Activated naive CD4-positive, alpha-beta T cell treated with anti-CD3 and anti-CD28 coated beads, Interleukin-2, amount 50 U/mL, for 24 hours (primary cell): ENCODE measurements at regions not wholly inside any gene's neighbourhood (a gene's known extent, or its start where the extent isn't known, plus 50 kb on each side); places are given as distances from the start of the nearest gene placed in this dataset.
A peak's percentile ranks its signal among the peaks of the same experiment; 100 is the strongest.

Experiments
- H3K27ac Mint-ChIP-seq: one replicate; pipeline ENCODE4 v1.8.0; 2021; ENCODE audit warnings: mild to moderate bottlenecking, mixed read lengths
- H3K27me3 Mint-ChIP-seq: one replicate; pipeline ENCODE4 v1.8.0; 2021; ENCODE audit warnings: mixed read lengths
- H3K36me3 Mint-ChIP-seq: one replicate; pipeline ENCODE4 v1.8.0; 2021; ENCODE audit warnings: mixed read lengths
- H3K4me1 Mint-ChIP-seq: one replicate; pipeline ENCODE4 v1.8.0; 2021; ENCODE audit warnings: mixed read lengths
- H3K4me3 Mint-ChIP-seq: one replicate; pipeline ENCODE4 v1.8.0; 2021; ENCODE audit warnings: mild to moderate bottlenecking, mixed read lengths
- H3K9me3 Mint-ChIP-seq: one replicate; pipeline ENCODE4 v1.8.0; 2021; ENCODE audit warnings: mixed read lengths

DNA sequence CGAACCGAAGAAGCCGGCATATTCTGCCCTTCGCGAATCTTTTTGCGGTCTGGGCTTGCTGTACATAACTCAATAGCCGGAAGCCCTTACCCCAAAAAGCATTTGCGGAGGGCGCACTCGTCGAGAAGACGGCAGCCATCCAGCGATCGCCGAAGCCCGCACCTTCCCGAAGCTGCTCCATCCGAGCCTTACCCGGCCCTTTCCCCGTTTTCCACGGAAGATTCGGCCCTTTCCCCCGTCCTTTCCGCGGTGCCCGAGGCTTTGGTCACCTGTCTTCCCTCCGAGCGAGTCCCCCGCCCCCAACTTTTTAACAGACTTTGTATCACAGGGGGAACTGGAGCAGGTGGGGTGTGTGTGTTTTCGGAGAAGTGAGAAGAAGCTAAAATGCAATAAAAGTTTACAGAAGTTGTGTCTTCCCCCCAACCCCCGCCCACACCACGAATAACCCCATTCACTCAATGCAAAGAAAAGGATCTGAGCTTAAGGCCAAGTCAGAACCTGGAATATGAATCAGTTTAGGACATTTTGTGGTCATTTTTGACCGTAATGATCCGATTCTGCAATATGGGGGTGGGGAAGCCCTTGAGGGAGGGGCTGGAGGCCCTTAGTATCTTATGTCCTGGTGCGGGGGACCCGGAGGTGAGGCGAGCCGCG lies 99.0 kb upstream of the HSD17B12 start:
- H3K4me3 Mint-ChIP-seq = peak overlapping the region; percentile 83
- peaks cover 45% of the 10 kb centered on the region for H3K4me1 Mint-ChIP-seq
- H3K27me3 Mint-ChIP-seq = peaks cover 59% of the 10 kb centered on the region
- no peaks in the 10 kb centered on the region for H3K36me3 Mint-ChIP-seq
- H3K27ac Mint-ChIP-seq = no peak overlapping the region
- H3K9me3 Mint-ChIP-seq = no peaks in the 10 kb centered on the region

DNA sequence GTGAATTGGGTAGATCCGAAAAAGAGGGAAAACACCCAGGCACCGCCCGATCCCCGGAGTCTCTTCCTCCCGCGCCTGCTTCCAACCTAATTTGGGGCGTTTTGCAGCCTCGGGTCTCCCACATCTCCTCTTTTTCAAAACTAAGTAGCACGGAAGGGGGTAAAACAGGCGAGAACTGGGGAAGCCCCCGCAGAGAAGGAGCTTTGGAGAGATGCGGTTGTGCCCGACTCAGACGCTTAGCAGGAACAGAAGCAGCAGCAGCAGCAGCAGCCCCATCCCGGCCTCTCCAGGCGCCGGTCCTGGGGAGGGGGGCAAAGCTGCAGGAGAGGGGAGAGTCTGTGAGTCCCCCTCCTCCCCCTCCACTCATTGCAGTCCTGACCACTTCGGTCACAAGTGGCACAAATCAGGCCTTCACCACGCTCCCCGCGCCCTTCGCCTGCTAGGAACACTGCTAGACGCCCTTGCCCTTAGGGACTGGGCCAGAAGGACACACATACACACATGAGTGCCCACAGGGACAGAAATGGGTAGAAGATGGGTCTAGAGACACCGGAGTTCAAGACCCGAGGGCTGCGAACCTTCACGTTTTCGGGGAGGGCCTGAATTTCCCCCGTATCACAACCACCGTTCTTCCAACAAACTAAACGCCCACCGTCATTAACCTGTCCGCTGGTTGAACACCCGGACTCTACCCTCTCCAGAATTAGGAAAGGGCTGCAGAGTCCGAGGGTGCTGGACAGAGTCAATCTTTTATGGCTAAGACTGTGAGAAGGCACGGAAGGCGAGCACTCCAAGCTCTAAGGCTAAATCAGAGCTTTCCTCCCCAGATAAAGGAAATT lies 98.3 kb upstream of the HSD17B12 start:
- Mint-ChIP-seq H3K27ac (no peak overlapping the region), H3K27me3 (peaks cover 53% of the 10 kb centered on the region), H3K4me3 (peak overlapping the region; percentile 39), H3K9me3 (no peaks in the 10 kb centered on the region), H3K36me3 (no peaks in the 10 kb centered on the region), H3K4me1 (peaks cover 39% of the 10 kb centered on the region)

DNA sequence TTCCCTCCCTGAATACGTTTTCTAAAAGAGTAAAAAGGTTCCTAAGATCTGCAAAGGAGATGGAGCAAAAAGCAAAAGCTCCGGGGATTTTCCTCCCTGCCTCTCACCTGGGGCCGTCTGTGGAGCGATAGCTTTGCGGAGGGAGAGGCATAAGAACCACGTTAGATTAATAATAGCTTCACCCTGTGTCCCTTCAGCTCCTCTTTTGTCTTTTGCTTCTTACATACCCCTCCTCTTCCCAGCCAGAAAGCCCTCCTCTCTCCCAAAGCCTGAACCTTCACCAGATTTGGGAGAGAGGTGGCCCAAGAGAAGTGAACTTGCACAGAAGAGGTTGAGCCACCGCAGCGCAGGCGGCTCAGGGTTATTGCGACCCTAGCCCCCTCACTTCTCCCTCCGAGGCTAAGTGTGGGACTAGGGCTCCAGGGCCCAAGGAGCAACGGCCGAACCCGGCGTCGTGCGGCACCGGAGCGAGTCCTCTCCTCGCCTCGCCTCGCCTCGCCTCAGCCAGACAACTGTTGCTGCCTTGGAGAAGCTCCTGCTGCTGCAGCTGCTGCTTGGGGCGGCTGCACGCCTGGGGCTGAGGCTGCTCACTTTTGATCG lies 97.6 kb upstream of the HSD17B12 start:
- Mint-ChIP-seq H3K4me3 (no peak overlapping the region), H3K9me3 (no peaks in the 10 kb centered on the region), H3K27me3 (peaks cover 51% of the 10 kb centered on the region), H3K4me1 (peaks cover 32% of the 10 kb centered on the region), H3K27ac (no peak overlapping the region), H3K36me3 (no peaks in the 10 kb centered on the region)

DNA sequence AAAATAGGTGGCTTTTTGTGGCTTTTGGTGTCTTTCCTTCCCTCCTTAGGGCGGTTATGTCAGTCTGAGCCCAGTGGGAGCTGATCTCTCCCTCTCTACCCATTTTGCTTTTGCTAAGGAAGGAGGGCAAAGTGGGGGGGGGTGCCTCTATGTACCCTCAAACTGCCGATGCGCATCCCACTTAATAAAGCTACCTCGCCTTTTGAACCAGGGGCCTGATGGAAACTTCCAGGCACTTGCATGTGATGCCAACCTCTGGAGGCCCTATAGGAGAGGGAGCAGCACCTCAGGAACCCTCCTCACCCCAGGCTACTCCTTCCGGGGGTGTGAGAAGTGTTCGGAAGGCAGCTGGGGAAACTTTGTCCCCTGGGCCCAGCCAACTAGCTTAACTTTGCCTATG lies 97.0 kb upstream of the HSD17B12 start:
- H3K36me3 Mint-ChIP-seq = no peaks in the 10 kb centered on the region
- no peak overlapping the region for H3K4me3 Mint-ChIP-seq
- H3K9me3 Mint-ChIP-seq = no peaks in the 10 kb centered on the region
- H3K4me1 Mint-ChIP-seq = peaks cover 28% of the 10 kb centered on the region
- H3K27me3 Mint-ChIP-seq = peaks cover 47% of the 10 kb centered on the region
- H3K27ac Mint-ChIP-seq = no peak overlapping the region

DNA sequence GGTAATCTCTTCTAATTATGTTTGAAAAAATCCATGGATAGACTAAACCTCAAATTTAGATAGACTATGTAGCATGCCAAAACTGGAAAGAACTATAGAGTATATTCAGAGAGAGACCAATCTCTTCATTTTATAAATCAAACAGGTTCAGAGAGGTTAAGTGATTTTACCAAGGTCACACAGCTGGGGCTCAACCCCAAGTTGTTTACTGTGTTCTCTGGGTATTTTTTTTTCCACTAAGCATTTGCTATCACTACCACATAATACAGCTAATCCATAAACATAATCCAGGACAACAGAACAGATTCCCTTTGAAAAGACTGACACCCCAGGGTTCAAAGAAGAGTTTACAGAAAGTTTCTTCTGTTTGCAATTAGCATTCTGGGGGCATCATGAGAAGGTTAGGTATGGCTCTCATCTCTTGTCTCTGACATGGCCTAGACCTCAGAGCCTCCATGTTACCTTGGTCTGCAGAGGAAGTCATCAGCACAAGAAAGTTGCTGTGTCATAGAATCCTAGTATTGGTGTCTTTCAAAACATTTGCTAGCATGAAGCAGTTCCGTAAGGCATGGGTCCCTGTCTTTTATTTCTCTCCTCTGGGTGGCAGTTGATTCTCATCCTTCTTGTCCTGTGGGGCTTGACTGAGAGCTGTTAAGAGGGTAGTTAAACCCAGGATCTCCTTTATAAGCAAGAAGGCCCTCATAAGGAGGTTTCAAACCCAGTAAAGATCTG lies 94.5 kb upstream of the HSD17B12 start:
- no peak overlapping the region for H3K4me3 Mint-ChIP-seq
- H3K27ac Mint-ChIP-seq = no peak overlapping the region
- peaks cover 9% of the 10 kb centered on the region for H3K4me1 Mint-ChIP-seq
- H3K9me3 Mint-ChIP-seq = no peaks in the 10 kb centered on the region
- peaks cover 44% of the 10 kb centered on the region for H3K27me3 Mint-ChIP-seq
- no peaks in the 10 kb centered on the region for H3K36me3 Mint-ChIP-seq

DNA sequence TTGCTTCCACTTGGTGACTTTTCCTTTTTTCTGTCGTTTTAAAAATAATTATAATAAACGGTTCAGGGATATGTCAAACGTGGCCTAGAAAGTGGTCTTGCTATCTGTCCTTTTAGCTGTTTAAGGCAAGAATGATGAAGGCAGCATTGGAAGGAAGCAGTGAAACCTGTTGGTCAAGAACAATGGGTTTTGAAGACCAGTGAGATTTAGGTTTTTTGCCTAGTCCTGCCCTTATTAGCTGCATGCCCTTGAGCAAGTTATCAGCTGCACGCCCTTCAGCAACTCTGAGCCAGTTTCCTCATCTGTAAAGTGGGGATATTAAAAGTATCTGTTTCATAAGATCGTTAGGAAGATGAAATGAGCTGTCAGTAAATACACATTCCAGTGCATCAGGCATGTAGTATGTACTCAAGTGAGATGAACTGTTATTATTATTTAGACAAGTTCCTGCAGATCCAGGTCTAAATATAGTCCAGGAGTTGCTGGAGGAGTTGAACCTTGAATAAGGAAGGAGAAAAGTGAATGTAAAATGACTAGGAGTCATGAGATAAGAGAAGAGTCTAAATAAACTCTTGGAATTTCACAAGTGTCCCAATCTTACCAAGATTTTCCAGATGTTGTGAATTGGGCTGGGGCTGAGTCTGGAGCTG lies 90.8 kb upstream of the HSD17B12 start:
- H3K4me3 Mint-ChIP-seq = no peak overlapping the region
- H3K9me3 Mint-ChIP-seq = no peaks in the 10 kb centered on the region
- H3K4me1 Mint-ChIP-seq = no peaks in the 10 kb centered on the region
- H3K36me3 Mint-ChIP-seq = no peaks in the 10 kb centered on the region
- H3K27me3 Mint-ChIP-seq = peaks cover 26% of the 10 kb centered on the region
- H3K27ac Mint-ChIP-seq = no peak overlapping the region

DNA sequence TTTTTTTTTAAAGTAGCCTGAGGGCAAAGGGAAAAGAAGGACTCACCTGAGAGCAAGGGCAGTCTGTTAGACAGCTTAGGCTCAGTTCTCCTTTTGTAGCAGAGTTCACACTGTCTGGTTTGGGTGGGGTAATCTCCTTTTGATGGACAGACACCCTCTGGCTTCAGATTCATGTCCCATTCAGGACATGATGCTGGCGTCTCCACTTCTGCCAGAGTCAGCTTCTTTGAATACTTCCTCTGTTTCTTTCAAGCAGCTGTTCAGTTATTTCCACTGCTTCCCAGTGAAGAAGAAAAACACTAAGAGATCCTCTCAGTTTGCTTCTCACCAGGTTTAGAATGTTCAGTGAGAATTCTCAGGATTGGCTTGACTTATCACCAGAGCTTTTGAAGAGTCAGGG lies 79.0 kb upstream of the HSD17B12 start:
- Mint-ChIP-seq H3K27me3 (peaks cover 14% of the 10 kb centered on the region), H3K36me3 (no peaks in the 10 kb centered on the region), H3K4me1 (no peaks in the 10 kb centered on the region), H3K27ac (no peak overlapping the region), H3K4me3 (no peak overlapping the region), H3K9me3 (no peaks in the 10 kb centered on the region)

DNA sequence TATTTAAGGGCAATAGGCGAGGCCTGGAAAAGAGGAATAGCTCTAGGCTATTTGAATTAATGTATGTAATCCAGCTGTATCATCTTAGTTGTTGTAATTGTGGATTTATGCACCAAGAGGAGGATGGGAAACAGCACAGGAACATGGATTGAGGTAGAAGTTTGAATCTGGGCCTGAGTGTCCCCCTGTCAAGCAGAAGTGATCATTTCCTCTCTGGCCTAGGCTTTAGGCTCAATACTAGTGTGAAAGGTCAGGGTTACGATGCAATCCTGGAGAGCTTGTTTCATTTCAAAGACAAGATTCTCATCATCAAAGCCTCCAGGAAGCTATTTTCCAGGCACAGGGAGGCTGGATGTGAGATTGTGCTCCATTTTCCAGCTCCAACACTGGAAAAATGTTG lies 77.9 kb upstream of the HSD17B12 start:
- Mint-ChIP-seq H3K4me3 (no peak overlapping the region), H3K9me3 (no peaks in the 10 kb centered on the region), H3K27ac (no peak overlapping the region), H3K4me1 (no peaks in the 10 kb centered on the region), H3K36me3 (no peaks in the 10 kb centered on the region), H3K27me3 (peaks cover 14% of the 10 kb centered on the region)

DNA sequence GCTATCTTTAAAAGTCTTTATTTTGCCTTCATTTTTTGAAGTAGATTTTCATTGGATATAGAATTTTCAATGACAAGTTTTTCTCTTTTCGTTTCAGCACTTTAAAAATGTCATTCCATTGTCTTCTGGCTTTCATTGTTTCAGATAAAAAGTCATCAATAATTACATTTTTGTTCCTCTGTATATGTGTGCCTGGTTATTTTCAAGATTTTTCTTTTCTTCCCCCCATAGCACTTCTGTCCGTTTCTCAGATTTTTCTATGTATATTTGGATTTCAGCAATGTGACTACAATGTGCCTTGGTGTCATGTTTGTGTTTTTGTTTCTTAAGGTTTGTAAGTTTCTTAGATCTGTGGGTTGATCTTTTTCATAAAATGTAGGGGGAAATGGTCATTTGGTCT lies 66.3 kb upstream of the HSD17B12 start:
- Mint-ChIP-seq H3K4me1 (no peaks in the 10 kb centered on the region), H3K4me3 (no peak overlapping the region), H3K27me3 (peaks cover 20% of the 10 kb centered on the region), H3K27ac (no peak overlapping the region), H3K9me3 (peaks cover 12% of the 10 kb centered on the region), H3K36me3 (peaks cover 3% of the 10 kb centered on the region)

DNA sequence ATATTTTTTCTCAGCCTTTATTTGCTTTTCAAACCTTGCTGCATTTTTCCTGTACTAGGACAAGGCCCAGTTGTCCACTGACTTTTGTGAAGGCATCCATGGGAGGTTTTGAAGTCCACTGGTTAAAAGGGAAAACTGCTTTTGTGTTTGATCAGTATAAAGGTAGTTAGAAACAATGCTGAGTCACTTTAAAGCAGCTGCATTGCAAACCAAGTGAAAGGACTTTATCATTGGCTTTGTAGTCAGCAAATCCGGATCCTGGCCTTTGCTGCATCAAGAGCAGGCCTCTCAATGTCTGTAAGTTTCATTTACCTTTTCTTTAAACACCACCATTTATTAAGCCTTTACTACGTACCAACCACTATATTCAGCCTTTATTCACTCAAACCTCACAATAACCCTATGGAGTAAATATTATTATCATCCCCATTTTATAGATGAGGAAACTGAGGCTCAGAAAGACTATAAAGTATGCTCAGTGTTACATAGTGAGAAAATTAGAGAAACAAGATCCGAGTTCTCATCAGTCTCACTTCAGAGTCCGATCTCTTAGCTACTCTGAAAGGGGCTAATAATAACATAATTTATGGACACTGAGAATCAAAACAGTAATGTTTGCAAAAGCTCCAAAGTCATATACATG lies 60.6 kb upstream of the HSD17B12 start:
- H3K27ac Mint-ChIP-seq = no peak overlapping the region
- peaks cover 1% of the 10 kb centered on the region for H3K36me3 Mint-ChIP-seq
- no peak overlapping the region for H3K4me3 Mint-ChIP-seq
- no peaks in the 10 kb centered on the region for H3K4me1 Mint-ChIP-seq
- peaks cover 16% of the 10 kb centered on the region for H3K9me3 Mint-ChIP-seq
- peaks cover 29% of the 10 kb centered on the region for H3K27me3 Mint-ChIP-seq

DNA sequence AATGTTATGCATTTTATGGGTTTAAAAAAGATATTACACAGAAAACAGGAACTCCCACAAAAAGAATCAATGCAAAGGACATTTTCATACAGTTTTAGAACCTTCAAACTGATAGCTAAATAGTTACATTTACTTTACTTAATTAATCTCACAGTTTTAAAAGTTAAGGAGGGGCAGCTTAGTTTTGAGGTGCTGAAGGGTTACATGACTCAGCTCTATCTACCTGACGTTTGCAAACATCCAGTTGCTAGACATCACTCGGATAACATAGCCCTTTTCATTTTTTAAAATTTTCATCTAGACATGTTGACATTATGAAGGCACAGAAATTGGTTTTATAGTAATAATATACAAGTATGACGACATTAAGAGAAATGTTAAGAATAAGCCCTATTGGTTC lies 53.7 kb upstream of the HSD17B12 start:
- Mint-ChIP-seq H3K36me3 (no peaks in the 10 kb centered on the region), H3K9me3 (no peaks in the 10 kb centered on the region), H3K27ac (no peak overlapping the region), H3K4me1 (no peaks in the 10 kb centered on the region), H3K27me3 (peaks cover 29% of the 10 kb centered on the region), H3K4me3 (no peak overlapping the region)
